ENCODE measurements at regions not wholly inside any gene's neighbourhood (a gene's known extent, or its start where the extent isn't known, plus 50 kb on each side); places are given as distances from the start of the nearest gene placed in this dataset.

GRCh38 chr2:144011553-144011952, 508.4 kb downstream of the ZEB2 start:
- TF ChIP-seq POLR2A (IDR thresholded peaks at IDR 0.05) (no peak), POLR2AphosphoS5 (IDR thresholded peaks at IDR 0.05) (no peak)
